ENCODE measurements at regions not wholly inside any gene's neighbourhood (a gene's known extent, or its start where the extent isn't known, plus 50 kb on each side); places are given as distances from the start of the nearest gene placed in this dataset.

DNA sequence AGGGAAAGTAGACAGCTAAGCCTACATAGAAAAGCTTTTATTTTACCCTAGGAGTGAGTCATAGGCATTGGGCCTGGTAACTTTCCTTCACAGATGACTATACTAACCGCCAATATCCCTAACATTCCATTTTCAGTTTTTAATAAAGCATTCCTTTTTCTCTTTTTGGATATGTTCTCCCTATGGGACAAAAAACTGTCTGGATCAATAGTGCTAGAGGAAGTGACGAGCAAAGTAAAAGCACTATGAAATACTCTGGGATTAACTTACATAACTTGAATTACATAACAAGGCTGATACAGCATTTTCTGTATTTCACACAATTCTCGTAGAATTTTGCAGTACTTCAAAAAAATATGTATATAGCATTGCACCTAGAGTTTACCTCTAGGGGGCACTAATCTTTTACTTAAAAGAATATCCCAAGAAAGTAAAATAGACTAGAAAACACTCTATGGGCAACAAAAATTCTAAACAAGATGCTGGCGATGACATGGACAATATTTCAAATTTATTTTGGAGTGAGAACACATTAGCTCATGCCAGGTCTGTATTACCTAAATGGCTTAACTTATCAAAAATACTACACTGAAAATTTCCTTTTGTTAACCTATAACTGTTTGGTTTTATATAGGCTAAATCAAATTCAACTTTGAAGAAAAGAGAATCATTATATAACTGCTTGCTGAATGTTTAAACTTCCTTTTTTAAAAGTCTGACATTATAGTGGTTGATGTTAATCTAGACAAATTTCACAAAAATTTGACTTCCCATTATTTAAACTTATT, 66.3 kb upstream of the DST start:
- DNase-seq, result no peak

DNA sequence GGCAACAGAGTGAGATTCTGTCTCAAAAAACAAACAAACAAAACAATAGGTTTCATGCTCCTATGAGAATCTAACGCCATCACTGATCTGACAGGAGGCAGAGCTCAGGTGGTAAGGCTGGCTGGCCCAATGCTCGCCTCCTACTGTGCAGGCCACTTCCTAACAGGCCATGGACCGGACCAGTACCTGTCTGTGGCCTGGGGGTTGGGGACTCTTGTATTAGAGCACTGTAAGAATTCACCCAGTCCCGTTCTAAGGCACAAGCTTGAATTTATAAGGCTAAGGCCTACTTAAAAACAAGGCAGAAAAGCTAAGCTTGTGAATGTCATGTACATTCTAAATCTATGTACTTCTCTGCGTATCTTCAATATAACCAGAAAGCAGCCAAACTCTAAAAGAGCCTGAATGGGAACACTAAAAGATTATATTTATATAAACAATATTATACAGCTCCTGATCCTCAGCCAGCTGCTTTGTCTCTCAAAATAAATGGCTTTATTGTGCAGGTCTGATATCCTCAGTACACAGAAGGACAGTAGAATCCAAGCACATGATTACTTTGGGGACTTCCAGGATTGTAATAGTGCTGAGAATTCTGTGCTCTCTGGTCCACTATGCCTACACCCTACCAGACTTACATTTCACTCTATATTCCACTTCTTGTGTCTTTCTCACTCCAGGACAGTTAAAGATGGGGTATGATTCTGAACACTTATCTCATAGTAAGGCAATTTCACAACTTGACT, 64.5 kb upstream of the DST start:
- no peak for DNase-seq

GRCh38 chr6:56699066-56699654, 56.5 kb upstream of the DST start:
- no peak for DNase-seq

GRCh38 chr6:56695702-56696101, 53.0 kb upstream of the DST start:
- no peak for DNase-seq

DNA sequence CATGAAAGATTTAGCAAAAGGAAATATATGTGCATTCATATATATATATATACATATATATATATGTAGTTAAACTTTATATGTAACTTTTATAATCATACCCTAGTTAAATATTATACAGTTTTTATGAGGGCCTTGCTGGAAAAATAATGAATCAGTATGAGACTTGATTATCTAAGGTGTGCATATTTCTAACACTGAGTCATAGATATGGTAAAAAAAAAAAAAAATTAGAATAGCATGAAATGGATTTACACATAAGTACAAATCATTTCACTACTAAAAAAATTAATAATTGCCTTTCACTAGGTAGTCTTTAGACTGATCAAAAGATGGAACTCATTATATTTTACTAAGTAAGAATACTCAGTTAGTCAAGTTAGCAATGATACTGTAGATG, 51.3 kb upstream of the DST start:
- no peak for DNase-seq

DNA sequence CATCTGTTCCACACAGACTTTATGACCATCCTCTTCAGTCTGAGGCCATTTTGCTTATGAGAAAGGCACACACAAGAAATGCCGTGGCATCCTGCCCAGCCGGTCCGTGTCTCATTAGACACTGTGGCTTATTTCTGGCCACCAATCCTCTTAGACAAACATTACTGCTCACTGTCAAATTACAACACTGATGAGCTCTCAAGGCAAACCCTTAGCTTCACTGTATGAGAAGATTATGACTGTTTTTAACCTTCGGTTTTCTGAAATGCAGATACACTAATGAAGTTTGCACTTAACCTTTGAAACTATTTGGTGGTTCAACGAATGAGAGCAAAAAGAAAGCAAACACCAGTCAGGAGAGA, 50.5 kb upstream of the DST start:
- DNase-seq, result no peak

- no peak for DNase-seq
Measured at GRCh38 chr6:56692523-56693245, 50.0 kb upstream of the DST start.
